OCI-LY3 (cell line): ENCODE measurements at regions not wholly inside any gene's neighbourhood (a gene's known extent, or its start where the extent isn't known, plus 50 kb on each side); places are given as distances from the start of the nearest gene placed in this dataset.

Experiments
- EZH2phosphoT487 ChIP-seq: fragments of 200-600 bp; shearing (Covaris generic); IDR thresholded peaks from 2 replicates; pipeline ENCODE4 v1.6.1; 2018; ENCODE audit warnings: antibody characterized with exemption, mixed run types, low read depth
- TF ChIP-seq, protein P1 (sequence below): fragments of 200-600, 300-600 bp; sonication (generic); IDR thresholded peaks from 2 replicates; pipeline ENCODE4 v1.5.1; 2014; ENCODE audit warnings: antibody characterized with exemption, low read length, low read depth

DNA sequence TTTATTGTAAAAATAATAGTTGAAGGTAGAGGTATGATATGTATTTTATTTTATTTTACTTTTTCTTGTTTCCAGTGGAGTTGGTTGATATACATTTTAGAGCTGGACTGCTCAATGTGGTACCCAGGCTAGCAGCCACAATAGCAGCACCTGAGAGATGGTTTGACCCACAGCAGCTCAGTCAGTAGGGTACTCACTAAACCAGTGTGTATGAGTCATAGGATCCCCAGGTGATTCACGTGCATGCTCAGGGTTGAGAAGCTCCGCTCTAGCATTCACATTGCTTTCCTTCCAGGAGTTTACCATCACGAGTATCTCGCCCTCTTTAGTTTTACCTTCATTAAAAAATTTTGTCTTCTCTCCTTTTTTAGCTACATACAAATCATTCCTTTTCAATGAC is 96.0 kb upstream of the PAXBP1 start:
- TF ChIP-seq, protein P1, sequence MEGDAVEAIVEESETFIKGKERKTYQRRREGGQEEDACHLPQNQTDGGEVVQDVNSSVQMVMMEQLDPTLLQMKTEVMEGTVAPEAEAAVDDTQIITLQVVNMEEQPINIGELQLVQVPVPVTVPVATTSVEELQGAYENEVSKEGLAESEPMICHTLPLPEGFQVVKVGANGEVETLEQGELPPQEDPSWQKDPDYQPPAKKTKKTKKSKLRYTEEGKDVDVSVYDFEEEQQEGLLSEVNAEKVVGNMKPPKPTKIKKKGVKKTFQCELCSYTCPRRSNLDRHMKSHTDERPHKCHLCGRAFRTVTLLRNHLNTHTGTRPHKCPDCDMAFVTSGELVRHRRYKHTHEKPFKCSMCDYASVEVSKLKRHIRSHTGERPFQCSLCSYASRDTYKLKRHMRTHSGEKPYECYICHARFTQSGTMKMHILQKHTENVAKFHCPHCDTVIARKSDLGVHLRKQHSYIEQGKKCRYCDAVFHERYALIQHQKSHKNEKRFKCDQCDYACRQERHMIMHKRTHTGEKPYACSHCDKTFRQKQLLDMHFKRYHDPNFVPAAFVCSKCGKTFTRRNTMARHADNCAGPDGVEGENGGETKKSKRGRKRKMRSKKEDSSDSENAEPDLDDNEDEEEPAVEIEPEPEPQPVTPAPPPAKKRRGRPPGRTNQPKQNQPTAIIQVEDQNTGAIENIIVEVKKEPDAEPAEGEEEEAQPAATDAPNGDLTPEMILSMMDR = no peak
- TF ChIP-seq EZH2phosphoT487 = no peak
